Skin of body (tissue), 1 donor: ENCODE measurements at regions not wholly inside any gene's neighbourhood (a gene's known extent, or its start where the extent isn't known, plus 50 kb on each side); places are given as distances from the start of the nearest gene placed in this dataset.
"Not testable (repeated sequence)": the region's sequence is repeated elsewhere in the genome, so short reads cannot be mapped to it uniquely, and the experiment has no call there.

Experiments used
- DNase-seq: peaks from one replicate; lab custom pipeline; 2025; lab: John Stamatoyannopoulos, UW

- not testable (repeated sequence) for DNase-seq
Measured at GRCh38 chr3:162708942-162709706, 1212.5 kb downstream of the OTOL1 start.

DNA sequence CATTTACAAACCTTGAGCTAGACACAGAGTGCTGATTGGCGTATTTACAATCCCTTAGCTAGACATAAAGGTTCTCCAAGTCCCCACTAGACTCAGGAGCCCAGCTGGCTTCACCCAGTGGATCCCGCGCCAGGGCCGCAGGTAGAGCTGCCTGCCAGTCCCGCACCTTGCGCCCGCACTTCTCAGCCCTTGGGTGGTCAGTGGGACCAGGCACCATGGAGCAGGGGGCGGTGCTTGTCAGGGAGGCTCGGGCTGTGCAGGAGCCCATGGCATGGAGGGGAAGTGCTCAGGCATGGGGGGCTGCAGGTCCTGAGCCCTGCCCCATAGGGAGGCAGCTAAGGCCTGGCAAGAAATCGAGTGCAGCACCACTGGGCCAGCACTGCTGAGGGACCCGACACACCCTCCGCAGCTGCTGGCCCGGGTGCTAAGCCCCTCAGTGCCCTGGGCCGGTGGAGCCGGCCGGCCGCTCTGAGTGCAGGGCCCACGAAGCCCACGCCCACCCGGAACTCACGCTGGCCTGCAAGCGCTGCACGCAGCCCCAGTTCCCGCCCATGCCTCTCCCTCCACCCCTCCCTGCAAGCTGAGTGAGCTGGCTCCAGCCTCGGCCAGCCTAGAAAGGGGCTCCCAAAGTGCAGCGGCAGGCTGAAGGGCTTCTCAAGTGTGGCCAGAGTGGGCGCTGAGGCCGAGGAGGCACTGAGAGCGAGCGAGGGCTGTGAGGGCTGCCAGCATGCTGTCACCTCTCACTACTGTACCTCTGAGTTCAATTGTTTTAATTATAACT, 1213.9 kb downstream of the OTOL1 start:
- DNase-seq: no peak

DNA sequence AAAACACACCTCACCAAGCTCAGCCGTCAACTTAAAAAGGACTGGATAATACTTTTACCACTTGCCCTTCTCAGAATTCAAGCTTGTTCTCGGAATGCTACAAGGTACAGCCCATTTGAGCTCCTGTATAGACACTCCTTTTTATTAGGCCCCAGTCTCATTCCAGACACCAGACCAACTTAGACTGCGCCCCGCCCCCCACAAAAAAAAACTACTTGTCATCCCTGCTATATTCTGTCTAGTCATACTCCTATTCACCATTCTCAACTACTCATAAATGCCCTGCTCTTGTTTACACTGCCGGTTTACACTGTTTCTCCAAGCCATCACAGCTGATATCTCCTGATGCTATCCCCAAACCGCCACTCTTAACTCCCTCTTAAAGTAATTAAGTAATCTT, 1220.5 kb downstream of the OTOL1 start:
- not testable (repeated sequence) for DNase-seq

DNA sequence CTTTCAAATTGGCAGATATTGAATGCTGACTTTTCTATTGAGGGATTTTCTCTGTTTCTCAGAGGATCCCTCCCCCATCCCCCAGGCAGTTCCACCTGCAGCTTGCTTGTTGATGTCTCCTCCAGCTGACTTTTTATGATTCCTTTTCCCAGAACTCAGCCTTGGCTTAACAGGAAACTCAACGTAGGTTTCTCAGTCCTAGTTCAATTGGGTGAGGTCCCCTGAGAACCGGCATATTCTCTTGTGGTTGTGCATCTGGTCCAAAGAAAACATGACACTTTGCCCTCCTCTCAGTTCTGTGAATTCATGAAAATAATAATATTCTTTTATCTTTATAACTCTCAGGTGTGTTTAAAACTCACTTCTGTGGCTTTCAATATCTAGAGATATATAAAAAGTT, 1222.1 kb downstream of the OTOL1 start:
- DNase-seq: no peak

DNA sequence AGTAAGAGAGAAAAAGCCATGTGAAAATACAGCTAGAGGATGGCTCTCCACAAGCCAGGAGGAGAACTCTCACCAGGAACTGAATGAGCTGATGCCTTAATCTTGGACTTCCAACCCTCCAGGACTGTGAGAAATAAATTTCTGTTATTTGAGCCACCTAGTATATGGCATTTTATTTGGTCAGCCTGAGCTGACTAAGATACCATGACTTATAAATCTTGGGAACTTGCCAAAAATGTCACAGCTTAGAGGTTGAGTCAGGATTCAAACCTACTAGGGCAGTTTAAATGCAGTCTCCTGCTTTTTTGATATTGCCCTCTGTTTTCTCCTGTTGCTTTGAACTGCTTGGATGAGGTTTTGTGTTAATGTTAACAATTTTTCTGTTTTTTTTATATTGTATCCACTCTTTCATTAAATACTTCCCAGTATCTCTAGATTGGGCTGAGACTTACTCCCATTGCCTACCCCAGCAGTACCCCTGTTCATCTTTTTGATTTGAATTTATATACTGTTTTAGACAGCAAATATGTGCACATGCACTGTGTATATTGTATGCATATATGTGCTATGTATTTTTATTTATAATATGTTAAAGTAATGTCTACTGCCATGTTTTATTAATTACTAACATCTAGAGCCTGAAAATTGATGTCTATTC, 1223.2 kb downstream of the OTOL1 start:
- DNase-seq: no peak

DNA sequence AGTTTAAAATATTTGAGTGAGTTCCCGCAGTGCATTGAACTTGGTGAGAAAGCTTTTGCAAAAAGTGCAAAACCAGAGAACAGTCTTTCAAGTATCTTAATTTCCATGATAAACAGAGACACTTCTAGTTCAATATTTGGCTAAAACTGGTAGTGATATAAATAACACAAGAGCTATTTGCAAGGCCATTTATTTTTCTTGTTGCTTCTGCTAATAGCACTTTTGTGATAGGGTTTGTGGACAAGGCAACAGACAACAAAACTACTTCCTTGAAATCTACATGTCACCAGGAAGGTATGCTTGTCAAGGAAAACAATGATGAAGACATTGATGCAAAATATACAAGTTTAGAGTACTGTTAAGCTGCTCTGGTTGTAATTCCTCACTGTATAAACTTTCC, 1225.1 kb downstream of the OTOL1 start:
- no peak for DNase-seq

DNA sequence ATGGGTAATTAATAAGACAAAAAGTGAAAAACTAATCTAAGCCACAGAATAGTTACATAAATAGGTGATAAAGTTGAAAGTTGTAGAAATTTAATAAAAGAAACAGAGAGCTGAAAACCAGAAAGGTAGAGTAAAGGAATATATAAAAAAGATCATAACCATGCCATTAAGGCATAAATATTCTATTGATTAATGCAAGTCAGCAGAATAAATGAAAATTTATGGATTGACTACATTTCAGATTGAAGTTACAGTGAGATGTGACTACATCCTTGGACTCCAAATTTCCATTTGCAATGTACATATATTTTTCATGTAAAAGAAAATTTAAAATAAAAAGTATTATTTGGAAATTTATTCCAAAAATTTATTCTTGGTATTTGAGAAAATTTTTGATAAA, 1225.7 kb downstream of the OTOL1 start:
- no peak for DNase-seq

GRCh38 chr3:162722796-162723195, 1226.2 kb downstream of the OTOL1 start:
- not testable (repeated sequence) for DNase-seq

DNA sequence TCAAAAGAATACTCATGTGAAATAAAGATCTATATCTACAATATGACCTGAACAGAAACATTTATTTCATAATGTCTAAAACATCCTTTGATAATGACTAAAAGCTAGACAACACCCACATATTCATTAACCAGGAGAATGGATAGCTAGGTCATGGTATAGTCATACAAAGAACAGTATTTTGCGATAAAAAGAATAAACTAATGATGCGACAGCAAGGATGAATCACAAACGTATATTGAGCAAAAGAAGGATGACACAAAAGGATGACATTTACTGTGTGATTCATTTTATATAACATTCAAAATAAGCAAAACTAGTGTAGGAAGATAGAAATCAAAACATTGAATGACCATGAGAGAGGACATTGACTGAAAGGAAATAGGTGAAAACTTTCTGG, 1233.1 kb downstream of the OTOL1 start:
- no peak for DNase-seq

DNA sequence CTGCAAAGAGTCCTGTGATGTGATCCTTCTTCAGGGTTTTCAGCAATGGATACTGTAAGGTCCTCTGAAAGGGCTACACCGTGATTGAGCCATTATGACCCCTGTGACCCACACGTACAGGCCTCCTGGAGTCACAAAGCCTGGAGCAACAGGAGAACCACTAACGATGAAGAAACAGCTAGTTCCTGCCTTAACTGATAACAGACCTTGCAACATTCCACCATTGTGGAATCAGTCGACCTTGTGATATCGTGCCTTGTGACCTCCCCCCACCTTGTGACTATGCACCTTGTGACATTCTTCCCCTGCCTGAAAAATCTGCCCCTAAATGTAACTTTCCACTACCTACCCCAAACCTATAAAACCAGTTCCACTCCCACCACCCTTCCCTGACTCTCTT, 1235.4 kb downstream of the OTOL1 start:
- not testable (repeated sequence) for DNase-seq

DNA sequence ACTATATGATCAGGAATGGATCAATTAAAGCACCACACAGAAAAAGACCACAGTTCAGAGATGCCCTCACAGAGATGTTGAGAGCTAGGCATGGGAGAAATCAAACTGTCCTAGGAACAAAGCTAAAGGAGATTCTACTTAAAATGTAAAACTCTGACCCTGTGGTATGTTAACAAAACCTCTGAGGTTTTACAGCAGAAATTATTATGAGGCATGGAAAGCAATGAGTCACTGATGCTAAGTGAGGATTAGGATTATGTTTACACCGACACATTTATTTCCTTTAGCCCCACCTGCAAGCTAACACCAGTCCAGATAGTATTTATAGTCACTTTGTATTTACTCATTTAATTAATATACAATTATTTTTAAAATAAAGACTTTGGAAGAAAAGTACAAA, 1242.2 kb downstream of the OTOL1 start:
- no peak for DNase-seq

- no peak for DNase-seq
Measured at GRCh38 chr3:162740941-162741596, 1244.5 kb downstream of the OTOL1 start.

GRCh38 chr3:162742159-162742717, 1245.6 kb downstream of the OTOL1 start:
- DNase-seq: no peak

- no peak for DNase-seq
Measured at GRCh38 chr3:162743091-162743490, 1246.5 kb downstream of the OTOL1 start.

- no peak for DNase-seq
Measured at GRCh38 chr3:162760789-162761188, 1264.2 kb downstream of the OTOL1 start.

- peak; percentile 0 for DNase-seq
Measured at GRCh38 chr3:162764051-162764807, 1267.6 kb downstream of the OTOL1 start.

GRCh38 chr3:162764808-162765071, 1268.1 kb downstream of the OTOL1 start:
- peak; percentile 3 for DNase-seq

GRCh38 chr3:162765524-162765923, 1268.9 kb downstream of the OTOL1 start:
- no peak for DNase-seq

- no peak for DNase-seq
Measured at GRCh38 chr3:162769564-162769963, 1273.0 kb downstream of the OTOL1 start.

GRCh38 chr3:162770551-162770950, 1273.9 kb downstream of the OTOL1 start:
- DNase-seq: no peak

DNA sequence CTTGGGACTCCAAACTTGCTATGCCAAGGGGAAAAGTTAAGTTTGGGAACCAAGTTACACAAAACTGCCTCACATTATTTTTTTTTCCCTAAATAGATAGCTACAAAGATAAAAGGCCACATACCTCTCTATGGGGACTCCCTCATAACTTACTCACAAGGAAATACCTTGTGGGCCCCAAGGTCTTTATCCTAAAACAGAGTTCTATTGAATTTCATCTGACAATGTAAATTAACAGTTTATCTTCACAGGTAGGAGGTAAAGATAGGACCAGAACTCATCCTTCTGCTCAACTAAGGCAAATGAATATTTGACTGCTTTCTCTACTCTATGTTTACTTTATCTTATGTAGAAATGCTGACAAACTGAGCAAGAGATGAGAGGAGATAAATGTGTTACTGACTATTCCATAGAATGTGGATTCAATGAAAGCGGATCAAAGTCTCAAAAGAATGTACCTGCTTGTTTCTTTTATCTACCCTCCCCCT, 1278.0 kb downstream of the OTOL1 start:
- no peak for DNase-seq
